ENCODE measurements at regions not wholly inside any gene's neighbourhood (a gene's known extent, or its start where the extent isn't known, plus 50 kb on each side); places are given as distances from the start of the nearest gene placed in this dataset.

- H2AFZ ChIP-seq (ENCODE audit: insufficient read depth, low read depth, low read length, poor library complexity, severe bottlenecking): no peak overlapping the region
These were observed 259.9 kb upstream of the RASA1 start for GRCh38 chr5:87007737-87008136.

GRCh38 chr5:87008751-87009560 is 258.7 kb upstream of the RASA1 start:
- Histone ChIP-seq H3K9me3 (replicated peaks in 1 of 2; ENCODE audit: control insufficient read depth in 1 of 2, insufficient read depth in 1 of 2, low read length in 2 of 2) (no peaks in the 10 kb centered on the region), H3K9ac (ENCODE audit: insufficient read depth, low read length, poor library complexity, severe bottlenecking) (no peak overlapping the region), H3K4me3 (replicated peaks in 1 of 3; ENCODE audit: low read depth in 2 of 3, low read length in 3 of 3) (no peak overlapping the region), H4K20me1 (ENCODE audit: insufficient read depth, low read length) (no peaks in the 10 kb centered on the region), H3K79me2 (ENCODE audit: insufficient read depth, low read length) (no peaks in the 10 kb centered on the region), H3K27ac (ENCODE audit: low read depth in 1 of 2, low read length in 2 of 2) (no peak overlapping the region), H3K36me3 (replicated peaks in 1 of 2; ENCODE audit: control insufficient read depth in 1 of 2, insufficient read depth in 2 of 2, low read length in 2 of 2) (no peaks in the 10 kb centered on the region), H2AFZ (ENCODE audit: insufficient read depth, low read depth, low read length, poor library complexity, severe bottlenecking) (no peak overlapping the region), H3K4me2 (replicated peaks; ENCODE audit: extremely low read depth, low read length, poor library complexity, severe bottlenecking) (no peak overlapping the region), H3K27me3 (ENCODE audit: control insufficient read depth in 2 of 2, insufficient read depth in 2 of 2, low read length in 2 of 2) (no peaks in the 10 kb centered on the region), H3K4me1 (ENCODE audit: control insufficient read depth in 1 of 2, insufficient read depth in 2 of 2, low read length in 2 of 2) (peaks cover 2 to 9% of the 10 kb centered on the region in 2 donors)
- TF ChIP-seq, protein P1, sequence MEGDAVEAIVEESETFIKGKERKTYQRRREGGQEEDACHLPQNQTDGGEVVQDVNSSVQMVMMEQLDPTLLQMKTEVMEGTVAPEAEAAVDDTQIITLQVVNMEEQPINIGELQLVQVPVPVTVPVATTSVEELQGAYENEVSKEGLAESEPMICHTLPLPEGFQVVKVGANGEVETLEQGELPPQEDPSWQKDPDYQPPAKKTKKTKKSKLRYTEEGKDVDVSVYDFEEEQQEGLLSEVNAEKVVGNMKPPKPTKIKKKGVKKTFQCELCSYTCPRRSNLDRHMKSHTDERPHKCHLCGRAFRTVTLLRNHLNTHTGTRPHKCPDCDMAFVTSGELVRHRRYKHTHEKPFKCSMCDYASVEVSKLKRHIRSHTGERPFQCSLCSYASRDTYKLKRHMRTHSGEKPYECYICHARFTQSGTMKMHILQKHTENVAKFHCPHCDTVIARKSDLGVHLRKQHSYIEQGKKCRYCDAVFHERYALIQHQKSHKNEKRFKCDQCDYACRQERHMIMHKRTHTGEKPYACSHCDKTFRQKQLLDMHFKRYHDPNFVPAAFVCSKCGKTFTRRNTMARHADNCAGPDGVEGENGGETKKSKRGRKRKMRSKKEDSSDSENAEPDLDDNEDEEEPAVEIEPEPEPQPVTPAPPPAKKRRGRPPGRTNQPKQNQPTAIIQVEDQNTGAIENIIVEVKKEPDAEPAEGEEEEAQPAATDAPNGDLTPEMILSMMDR (IDR thresholded peaks at IDR 0.05): no peak
- no peaks in the 10 kb centered on the region for H3K9me3 Mint-ChIP-seq
- no peak for DNase-seq
- H3K27me3 Mint-ChIP-seq (ENCODE audit: low read depth in 3 of 3): peaks cover 0 to 2% (median 1%) of the 10 kb centered on the region in 3 donors
- H3K4me1 Mint-ChIP-seq: peaks cover 6% of the 10 kb centered on the region
- H3K27ac Mint-ChIP-seq: peak overlapping the region in 1 of 7 donors; percentile 12
- H3K36me3 Mint-ChIP-seq: no peaks in the 10 kb centered on the region
- intact Hi-C loops (cut with micrococcal nuclease): no loop called here
- no peak overlapping the region for H3K4me3 Mint-ChIP-seq
- no CpG with 5 or more reads among the region's 5 CpGs for WGBS (ENCODE audit: insufficient coverage)

More at GRCh38 chr5:87007737-87008136, 259.9 kb upstream of the RASA1 start:
- Histone ChIP-seq H3K4me1 (ENCODE audit: control insufficient read depth in 1 of 2, insufficient read depth in 2 of 2, low read length in 2 of 2) (peaks cover 0 to 6% of the 10 kb centered on the region in 2 donors), H3K4me2 (replicated peaks; ENCODE audit: extremely low read depth, low read length, poor library complexity, severe bottlenecking) (no peak overlapping the region), H3K9ac (ENCODE audit: insufficient read depth, low read length, poor library complexity, severe bottlenecking) (no peak overlapping the region), H3K36me3 (replicated peaks in 1 of 2; ENCODE audit: control insufficient read depth in 1 of 2, insufficient read depth in 2 of 2, low read length in 2 of 2) (no peaks in the 10 kb centered on the region), H3K27ac (ENCODE audit: low read depth in 1 of 2, low read length in 2 of 2) (no peak overlapping the region), H3K9me3 (replicated peaks in 1 of 2; ENCODE audit: control insufficient read depth in 1 of 2, insufficient read depth in 1 of 2, low read length in 2 of 2) (no peaks in the 10 kb centered on the region), H3K4me3 (replicated peaks in 1 of 3; ENCODE audit: low read depth in 2 of 3, low read length in 3 of 3) (no peak overlapping the region), H4K20me1 (ENCODE audit: insufficient read depth, low read length) (no peaks in the 10 kb centered on the region), H3K27me3 (ENCODE audit: control insufficient read depth in 2 of 2, insufficient read depth in 2 of 2, low read length in 2 of 2) (no peaks in the 10 kb centered on the region), H3K79me2 (ENCODE audit: insufficient read depth, low read length) (no peaks in the 10 kb centered on the region)
- Mint-ChIP-seq H3K4me1 (peaks cover 2% of the 10 kb centered on the region), H3K9me3 (peaks cover 0 to 1% (median 0%) of the 10 kb centered on the region in 7 donors), H3K27me3 (ENCODE audit: low read depth in 3 of 3) (peaks cover 0 to 2% (median 1%) of the 10 kb centered on the region in 3 donors), H3K4me3 (no peak overlapping the region), H3K36me3 (no peaks in the 10 kb centered on the region), H3K27ac (no peak overlapping the region)
- DNase-seq: no peak
- intact Hi-C loops (cut with micrococcal nuclease): no loop called here
- TF ChIP-seq, protein P1 (IDR thresholded peaks at IDR 0.05): no peak

Measured in CD14-positive monocyte (primary cell).